NAMALWA (cell line): ENCODE measurements at regions not wholly inside any gene's neighbourhood (a gene's known extent, or its start where the extent isn't known, plus 50 kb on each side); places are given as distances from the start of the nearest gene placed in this dataset.

ENCODE experiments used
- DNase-seq: peaks from one replicate; pipeline ENCODE4 v3.0.0-alpha.2; 2015; ENCODE audit warnings: low spot score

DNA sequence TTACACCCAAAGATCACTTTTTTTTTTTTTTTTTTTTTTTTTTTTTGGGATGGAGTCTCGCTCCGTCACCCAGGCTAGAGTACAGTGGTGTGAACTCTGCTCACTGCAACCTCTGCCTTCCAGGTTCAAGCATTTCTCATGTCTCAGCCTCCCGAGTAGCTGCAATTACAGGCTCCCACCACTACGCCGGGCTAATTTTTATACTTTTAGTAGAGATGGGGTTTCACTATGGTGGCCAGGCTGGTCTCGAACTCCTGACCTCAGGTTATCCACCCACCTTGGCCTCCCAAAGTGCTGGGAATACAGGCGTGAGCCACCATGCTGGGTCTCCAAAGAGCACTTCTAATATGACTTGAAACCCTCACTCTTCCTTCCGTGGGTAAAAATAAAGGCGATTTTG is 152.2 kb upstream of the SPACA7 start:
- DNase-seq, result peak; percentile 43

DNA sequence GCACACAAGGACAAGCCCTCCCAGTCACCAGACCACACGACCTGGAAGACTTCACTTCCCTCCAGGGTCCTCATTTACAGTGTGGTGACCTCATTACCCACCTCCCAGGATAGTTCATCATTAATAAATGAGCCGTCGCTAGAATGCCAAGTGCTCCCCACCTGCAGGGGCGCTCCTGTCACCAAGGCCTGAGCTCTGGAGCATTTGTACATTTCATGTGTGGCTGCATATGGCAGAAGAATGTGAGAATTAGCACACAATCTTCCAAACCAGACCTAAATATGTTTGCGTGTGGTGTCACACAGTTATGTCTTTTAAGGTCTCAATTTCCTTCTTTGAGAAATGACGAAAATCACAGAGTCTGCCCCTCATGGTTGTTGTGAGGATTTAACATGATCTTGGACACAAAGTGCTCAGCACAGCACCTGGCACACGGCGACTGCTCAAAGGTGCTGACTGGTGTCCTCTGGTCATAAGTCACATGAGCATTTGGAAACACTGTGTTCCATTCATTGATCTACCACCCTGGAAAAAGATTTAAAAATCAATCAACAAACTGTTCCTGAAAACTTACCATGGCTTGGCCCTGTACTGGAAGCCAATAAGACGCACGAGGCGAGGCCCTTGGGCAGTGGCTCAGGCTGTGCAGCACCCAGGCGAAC is 150.6 kb upstream of the SPACA7 start:
- peak; percentile 14 for DNase-seq

DNA sequence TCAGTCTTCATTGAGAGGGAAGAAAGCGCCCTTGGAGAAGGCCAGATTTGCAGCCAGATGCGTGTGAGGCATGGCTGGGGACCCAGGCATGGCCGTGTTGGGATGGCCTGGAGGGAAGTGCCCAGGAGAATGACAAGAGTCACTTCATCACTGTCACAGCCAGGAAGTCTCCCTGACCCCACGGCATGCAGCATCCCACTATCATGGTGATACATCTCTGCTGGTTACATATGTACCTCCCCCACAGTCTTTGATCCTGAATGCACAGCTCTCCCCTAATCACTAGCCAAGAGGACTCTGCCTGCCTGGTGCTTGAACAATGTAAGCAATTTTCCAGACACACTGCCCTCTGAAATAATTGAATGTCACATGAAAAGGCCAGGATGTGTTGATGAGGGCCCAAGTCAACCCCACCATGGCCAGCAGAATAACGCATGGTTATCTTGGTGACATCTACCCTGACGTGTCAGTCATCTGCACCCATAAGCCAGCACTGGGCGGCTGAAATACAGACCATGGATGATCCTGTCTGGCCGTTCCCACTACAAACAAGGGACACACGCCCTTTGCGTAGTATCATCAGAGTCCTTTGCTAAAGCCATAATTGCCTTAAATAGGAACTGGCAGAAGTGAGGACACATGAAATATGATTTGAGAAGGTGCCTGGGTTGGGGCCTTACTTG is 149.7 kb upstream of the SPACA7 start:
- DNase-seq, result no peak

DNA sequence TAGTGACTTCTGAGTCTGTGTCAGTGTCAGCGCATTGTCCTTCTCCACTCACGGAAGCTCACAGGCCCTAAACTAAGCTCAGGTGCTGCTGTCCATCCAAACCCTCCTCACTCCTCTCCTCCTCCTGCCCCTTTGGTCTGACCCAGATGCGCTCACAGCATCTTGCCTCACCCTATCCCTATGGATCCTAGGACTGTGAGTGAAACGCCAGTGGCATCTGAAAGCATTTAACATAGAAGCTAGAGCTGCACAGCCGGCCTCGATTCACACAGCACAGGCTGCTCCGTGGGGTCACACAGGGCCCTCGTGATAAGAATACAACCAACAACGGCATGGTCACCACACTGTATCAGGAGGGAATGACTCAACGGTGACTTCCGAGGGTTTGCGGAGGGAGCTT is 149.1 kb upstream of the SPACA7 start:
- no peak for DNase-seq

DNA sequence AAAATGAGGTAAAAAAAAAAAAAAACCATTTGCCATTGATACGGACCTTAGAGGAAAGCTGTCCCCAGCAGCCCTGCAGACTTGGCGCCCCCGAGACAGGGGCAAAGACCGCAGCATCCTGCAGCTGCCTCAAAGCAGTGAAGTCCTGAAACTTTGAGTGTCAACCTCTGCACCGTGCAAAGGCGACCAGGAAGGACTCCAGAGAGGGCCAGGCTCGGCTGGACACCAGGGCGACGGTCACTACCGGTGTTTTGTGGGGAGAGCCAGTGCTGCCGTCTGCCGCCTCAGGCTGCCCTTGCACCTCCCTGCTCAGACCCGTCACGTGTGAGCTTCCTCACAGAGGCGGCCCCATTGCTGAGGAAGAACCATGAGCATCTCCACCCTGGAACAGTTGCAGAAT is 146.7 kb upstream of the SPACA7 start:
- DNase-seq, result no peak

DNA sequence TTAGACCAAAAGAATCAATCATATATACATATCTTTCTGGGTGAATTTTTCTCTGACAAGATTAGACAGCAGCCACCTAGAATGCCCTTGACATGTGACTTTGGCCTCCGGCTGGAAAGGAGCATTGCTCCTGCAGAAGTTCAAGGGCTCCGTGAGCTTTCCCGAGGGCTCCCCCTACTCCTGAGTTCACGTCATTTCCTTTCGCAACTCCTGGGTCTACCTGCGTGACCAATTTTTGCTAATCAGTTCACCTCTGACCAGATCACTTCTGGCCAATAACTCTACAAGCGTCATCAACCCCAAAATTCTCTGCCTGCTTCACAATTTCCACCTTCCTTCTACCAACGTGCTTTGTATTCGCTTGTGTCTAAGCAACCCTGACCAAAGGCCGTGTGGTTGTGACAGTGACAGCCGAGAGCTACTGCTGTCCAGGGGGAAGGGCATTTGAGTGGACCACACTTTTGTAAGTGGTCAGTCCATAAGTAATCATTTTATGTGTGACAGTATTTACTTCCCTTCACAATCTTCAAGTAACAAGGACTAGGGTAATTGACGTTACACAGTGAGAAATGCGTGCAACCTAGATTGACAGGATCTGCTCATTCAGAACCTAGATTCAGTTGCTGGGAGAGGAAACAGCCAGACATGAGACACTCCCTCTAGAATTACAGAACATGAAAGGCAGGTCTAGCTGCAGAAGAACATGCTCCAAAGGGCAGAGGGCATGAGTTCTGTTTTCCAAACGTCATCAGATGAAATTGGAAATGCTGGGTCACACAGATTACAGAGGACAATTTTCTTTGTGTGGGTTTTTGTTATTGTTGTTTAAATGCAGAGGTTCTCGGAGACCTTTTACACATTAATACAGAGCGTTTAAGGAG is 145.9 kb upstream of the SPACA7 start:
- no peak for DNase-seq

DNA sequence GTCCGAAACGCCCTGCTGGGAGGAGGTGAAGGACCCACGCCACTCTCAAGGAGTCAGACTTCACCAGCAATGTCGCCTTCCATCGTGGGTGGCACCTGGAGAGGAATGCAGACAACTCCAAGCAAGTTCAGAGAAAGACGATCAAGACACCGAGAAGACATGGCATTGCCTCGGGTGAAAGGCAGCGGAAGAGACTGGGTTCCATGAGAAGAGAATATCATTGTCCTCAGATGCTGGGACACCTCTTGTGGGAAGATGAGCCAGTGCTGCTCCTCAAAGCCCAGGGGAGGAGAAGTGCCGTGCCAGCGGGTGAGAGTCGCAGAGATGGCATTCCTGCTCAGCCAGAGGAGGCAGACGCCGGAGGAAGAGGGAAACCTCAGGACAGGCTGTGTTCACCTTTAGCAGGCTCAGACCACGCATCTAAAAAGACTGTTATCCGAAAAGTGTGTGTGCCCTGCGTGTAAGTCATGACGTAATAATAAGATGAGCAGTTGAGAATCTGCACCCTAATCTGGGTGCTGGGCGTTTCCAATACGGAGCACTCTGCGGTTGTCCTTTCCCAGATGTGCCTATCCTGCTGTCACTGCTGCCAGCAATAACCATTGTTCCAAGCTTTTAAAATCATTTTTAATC is 144.6 kb upstream of the SPACA7 start:
- no peak for DNase-seq

DNA sequence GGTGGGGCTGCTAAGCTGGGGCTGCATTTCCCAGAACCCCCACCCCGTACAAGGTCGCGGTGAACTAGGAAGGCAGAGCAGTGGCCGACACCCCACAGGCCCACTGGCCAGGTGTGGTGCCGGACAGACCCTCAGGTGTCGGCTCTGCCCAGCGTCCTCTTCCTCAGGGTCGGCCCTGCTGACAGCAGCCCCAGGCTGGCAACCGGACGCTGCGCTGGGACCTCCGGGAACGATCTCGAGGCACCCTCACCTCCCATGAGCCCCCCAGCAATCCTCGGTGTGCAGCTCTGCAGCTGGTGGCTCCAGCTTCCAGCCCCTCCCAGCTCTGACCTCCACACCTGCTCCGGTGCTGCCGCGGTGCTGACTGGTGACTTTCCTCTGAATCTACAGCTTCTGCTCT is 142.9 kb upstream of the SPACA7 start:
- no peak for DNase-seq

DNA sequence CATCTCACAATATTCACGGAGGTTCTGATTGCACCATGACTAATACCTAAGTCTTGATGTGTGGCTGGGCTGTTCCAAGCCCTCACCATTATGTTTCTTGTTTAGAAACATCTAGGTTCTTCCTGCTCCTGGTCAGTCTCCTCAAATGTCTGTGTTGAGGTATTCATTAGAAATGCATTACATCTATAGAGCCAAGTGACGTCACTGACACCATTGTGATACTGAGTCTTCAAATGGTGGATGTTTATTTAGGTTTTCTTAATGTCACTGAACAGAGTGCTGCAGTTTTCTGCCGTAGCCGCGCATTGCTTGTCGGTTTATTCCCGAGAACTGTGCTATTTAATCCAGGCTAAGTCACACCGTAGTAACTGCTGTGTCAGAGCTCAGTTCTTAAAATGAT is 142.4 kb upstream of the SPACA7 start:
- DNase-seq, result no peak

DNA sequence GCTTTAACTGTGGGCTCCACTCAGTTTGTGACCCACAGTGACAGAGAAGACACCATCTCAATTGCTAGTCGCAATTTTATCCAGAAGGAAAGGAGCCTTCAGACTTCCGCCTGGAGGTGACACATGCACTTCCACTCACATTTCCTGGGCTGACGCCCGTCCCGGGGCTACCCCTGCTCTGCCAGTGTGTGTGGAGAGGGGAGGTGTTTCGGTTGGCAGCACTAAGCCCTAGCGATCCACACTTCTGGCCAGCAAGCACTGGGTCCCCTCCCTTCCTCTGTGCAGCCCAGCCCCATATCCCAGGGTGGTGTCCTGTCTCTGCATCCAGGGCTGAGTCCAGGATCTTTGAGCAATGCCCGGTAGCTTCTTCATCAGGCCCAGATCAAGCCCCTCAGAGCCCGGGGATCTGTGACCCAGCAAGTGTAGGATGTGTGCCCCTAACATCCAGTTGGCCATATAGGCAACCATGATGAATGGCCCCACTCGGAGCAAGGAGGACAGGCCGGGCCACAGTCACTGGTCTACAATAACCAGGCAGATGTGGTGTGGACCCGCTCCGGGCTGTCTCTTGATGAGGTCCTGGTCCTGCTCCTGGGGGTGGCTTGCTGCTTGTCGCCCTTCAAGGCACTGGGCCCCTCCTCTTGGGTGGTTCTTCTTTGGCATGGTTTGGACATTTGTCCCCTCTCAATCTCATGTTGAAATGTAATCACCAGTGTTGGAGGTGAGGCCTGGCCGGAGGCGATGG is 141.9 kb upstream of the SPACA7 start:
- no peak for DNase-seq

DNA sequence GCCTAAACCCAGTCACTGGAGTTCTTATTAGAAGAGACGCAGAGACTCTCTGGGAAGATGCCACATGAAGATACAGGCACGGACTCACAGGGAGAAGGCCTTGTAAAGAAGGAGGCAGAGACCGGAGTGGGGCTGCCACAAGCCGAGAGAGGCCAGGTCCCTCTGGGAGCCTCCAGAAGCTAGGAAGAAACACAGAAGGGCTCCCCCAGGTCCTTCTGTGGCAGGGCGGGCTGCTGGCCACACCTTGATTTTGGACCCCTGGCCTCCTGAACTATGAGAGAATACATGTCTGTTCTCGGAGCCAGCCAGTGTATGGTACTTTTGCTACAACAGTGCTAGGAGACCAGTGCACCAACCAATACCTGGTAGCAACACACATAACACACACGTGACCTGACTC is 140.1 kb upstream of the SPACA7 start:
- no peak for DNase-seq

DNA sequence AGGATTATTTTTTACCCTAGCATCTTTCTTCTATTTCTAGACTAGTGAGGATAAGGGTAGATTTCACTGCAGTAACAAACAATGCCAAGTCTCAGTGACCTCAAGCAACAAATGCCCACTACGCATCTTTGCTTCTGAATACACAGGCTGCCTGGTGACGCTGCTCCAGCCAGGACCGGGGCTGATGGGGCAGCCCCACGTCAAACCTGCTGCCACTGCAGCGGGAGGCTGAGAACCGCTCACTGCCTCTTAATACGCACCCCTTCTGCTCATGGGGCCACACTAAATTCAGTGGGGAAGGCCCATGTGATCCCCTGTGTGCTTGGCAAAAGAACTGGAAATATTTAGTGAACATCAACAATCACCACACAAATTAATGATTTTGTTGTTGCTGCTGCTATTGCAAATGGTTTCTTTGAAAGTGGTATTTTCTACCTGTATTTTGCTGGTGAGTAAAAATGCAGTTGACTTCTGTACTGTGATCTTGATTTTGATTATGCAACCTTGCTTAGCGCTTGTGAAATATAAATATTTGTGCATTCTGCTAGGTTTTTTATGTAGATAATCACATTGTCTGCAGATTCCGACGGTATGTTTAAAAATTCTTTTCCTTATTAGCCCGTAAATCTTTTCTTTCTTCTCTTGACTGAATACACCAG is 139.5 kb upstream of the SPACA7 start:
- DNase-seq, result no peak

DNA sequence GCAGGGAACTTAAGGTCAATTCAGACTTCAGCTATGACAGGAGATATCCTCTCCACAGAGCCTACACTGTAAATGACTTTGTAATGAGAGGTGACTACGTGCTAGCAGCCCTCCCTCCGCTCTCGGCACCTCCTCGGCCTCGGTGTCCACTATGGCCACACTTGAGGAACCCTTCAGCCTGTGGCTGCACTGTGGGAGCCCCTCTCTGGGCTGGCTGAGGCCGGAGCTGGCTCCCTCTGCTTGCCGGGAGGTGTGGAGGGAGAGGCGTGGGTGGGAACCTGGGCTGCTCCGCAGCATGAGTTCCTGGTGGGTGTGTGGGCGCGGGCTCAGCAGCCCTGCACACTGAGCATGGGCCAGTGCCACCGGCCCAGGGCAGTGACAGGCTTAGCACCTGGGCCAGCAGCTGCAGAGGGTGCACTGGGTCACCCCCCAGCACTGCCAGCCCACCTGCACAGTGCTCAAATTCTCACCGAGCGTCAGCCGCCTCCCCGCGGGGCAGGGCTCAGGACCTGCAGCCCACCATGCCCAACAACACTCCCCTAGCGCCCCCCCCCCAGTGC is 137.6 kb upstream of the SPACA7 start:
- no peak for DNase-seq

DNA sequence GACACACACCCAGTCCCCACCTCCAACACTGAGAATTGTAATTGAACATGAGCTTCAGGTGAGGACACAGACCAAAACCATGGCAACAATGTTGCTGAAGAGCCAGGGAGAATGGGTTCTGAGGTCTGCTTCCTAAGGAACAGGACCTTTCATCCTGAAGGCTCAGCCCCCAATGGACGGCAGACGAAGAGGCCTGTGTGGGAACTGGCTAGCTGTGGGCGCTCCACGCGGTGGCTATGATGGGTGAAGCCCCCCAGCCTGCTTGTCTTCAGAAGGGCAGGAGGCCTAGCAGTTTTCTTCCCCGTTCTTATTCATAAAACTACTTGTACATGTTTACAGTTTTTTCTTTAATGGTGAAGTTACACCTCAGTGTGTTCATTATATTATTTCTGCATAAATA is 136.1 kb upstream of the SPACA7 start:
- no peak for DNase-seq

DNA sequence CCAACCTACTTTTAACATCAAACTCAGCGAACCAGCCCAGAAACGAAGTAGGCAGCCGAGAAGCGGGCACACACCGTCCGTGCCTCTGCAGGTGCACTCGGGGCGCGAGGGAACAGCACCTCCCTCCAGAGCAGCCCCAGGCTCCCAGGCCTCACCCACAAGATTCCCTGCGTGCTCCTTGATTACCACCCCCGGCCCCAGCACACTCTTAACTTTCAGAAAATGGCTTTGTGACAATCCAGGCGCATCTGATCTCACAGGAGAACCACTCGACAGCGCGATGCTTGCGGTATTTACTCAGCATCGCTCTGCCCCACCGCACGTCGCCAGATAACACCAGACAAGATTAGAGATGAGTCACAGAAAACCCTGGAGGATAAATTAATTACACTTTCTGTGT is 134.9 kb upstream of the SPACA7 start:
- no peak for DNase-seq

DNA sequence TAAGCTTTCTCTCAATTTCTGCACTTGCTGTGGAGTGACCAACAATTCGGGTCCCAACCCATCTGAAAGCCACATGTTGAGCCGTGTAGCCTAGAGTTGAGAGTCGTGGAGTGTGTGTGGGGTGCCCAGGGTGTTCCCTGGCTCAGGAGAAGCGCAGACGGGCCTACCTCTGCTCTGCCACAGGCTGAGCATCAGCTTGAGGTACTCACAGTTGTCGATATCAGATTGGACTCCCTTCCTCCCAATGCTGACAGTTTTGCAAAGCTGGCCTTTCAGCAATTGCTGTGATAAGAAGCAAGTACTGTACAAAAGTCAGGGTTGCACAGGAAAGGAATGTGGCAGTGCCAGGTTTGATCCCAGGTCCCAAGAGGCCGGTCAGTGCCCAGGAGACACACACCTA is 133.4 kb upstream of the SPACA7 start:
- no peak for DNase-seq

DNA sequence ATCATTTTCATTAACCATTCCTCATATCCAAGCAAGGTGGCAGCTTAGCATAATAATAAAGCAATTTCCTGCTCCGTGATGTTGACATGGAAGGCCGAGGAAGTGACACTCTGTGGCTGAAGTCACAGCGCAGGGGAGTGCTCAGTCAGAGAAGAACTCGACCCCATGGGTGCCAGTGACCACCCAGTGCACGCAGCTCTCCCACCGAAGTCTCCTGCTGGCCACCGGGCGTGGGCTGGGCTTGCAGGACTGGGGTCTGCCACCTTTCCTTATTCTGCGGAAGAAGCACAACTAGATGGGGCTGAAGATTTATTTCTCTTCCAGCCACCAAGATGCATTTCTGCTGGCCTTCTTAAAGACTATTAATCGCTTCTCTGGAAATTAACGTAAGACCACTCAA is 132.1 kb upstream of the SPACA7 start:
- DNase-seq, result no peak

DNA sequence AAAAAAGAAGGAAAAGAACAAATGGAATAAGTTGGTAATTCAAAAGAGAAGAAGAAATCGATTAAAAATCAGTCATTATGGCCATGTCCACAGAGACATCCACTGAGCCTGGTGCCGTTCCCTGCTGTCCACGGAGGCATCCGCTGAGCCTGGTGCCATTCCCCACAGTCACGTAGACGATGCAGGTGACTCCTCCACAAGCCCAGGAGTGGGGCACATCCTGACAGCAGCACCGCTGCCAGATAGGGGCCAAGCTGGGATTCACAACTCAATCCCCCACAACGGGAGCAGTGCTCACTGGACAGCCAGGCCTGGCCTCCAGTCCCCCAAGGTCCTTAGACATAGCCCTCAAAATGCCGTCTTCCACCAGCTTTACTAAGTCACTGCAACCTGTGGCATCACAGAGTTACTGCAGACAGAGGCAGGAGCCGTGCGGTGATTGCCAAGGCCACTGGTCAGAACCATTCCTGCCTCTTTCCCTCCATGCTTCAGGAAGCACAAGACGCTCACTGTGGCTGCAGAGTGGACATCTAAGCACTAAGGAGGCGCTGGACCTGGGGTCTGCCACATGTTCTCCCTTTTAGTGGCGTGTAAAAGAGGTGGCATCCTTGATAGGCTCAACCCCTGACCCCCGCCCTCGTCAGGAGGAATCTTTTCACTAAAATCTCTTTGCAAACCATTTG is 131.5 kb upstream of the SPACA7 start:
- no peak for DNase-seq

DNA sequence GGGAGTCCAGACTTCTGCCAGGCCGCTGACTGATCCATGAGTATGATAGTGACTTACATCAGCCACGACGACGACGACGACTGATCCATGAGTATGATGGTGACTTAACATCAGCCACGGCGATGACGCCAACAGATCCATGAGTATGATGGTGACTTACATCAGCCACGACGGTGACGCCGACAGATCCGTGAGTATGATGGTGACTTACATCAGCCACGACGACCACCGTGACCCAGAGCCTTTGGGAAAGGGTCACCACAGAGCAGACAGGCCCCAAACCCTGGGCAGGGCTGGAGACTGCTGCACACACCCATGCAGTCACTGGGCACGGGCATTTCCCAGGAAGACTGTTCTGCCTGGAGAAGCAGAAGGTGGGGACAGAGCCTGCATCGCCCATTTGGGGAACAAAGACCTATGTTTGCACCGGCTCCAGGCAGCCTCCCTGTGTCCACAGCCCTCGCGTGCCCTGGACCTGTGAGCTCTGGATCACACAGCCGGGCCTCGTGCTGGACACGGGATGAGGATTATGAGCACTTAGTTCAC is 130.9 kb upstream of the SPACA7 start:
- no peak for DNase-seq

DNA sequence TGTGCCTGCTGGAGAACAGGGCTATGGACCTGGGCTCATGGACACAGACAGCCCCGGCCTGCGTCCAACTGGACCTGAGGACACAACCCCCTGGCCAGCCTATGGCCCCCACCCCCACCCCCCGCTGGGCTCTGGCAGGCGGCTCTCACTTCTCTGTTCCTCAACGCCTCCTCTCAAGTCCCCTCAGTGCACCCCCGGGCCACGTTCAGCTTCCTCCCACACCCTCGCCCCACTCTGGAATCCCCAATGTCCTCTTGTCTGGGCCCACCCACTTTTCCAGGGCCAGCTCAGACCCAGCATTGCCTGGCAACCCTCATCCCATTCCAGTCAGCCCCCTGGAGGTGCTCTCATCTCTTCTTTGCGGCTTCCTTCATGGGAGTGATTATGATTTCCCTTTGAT is 130.2 kb upstream of the SPACA7 start:
- DNase-seq, result no peak
